ENCODE measurements at regions not wholly inside any gene's neighbourhood (a gene's known extent, or its start where the extent isn't known, plus 50 kb on each side); places are given as distances from the start of the nearest gene placed in this dataset.

GRCh38 chr13:30037306-30037705 is 186.9 kb upstream of the UBL3 start:
- no peak overlapping the region for H3K18ac ChIP-seq (ENCODE audit: low read length)
- no peak overlapping the region for H3K14ac ChIP-seq (ENCODE audit: low read length)
- no peak overlapping the region for H2AFZ ChIP-seq (ENCODE audit: insufficient read depth, low read length, poor library complexity)
- H3K9me3 ChIP-seq (ENCODE audit: insufficient read depth, low read depth, low read length): peaks cover 2% of the 10 kb centered on the region
- DNase-seq: no peak
- H2BK5ac ChIP-seq (ENCODE audit: low read depth, low read length, poor library complexity): no peak overlapping the region
- H2BK120ac ChIP-seq (ENCODE audit: insufficient read depth, low read length, poor library complexity): no peak overlapping the region
- no peaks in the 10 kb centered on the region for H3K36me3 ChIP-seq (ENCODE audit: control insufficient read depth in 1 of 2, insufficient read depth in 2 of 2, low read length in 2 of 2)
- H3K27me3 ChIP-seq (ENCODE audit: insufficient read depth, low read length): no peaks in the 10 kb centered on the region
- no peak overlapping the region for H3K9ac ChIP-seq (ENCODE audit: low read length)
- WGBS (ENCODE audit: extremely low coverage, insufficient coverage, insufficient read length): no CpG with 5 or more reads among the region's 6 CpGs
- H3K4me1 ChIP-seq (ENCODE audit: control insufficient read depth in 1 of 2, insufficient read depth in 2 of 2, low read length in 2 of 2): peaks cover 5 to 9% of the 10 kb centered on the region in 2 experiments
- H2AK5ac ChIP-seq (ENCODE audit: low read length): no peak overlapping the region
- H3K4me2 ChIP-seq (ENCODE audit: low read length): no peak overlapping the region
- H3K4me3 ChIP-seq (ENCODE audit: low read depth, low read length): no peak overlapping the region
- no peak overlapping the region for H4K91ac ChIP-seq (ENCODE audit: low read depth, low read length)
- H4K8ac ChIP-seq (ENCODE audit: low read depth, low read length): no peak overlapping the region
- no peak overlapping the region for H3K4ac ChIP-seq (ENCODE audit: low read depth, low read length)
- H3K79me1 ChIP-seq (ENCODE audit: low read length): no peaks in the 10 kb centered on the region
- no peak overlapping the region for H3K27ac ChIP-seq (ENCODE audit: low read depth, low read length)
- no peak overlapping the region for H2BK12ac ChIP-seq (ENCODE audit: low read length)
- no peak overlapping the region for H3K23ac ChIP-seq (ENCODE audit: low read length)
- H3K79me2 ChIP-seq (ENCODE audit: control insufficient read depth, insufficient read depth, low read length, poor library complexity): no peaks in the 10 kb centered on the region
- no peak overlapping the region for H4K12ac ChIP-seq (ENCODE audit: low read depth, low read length)

DNA sequence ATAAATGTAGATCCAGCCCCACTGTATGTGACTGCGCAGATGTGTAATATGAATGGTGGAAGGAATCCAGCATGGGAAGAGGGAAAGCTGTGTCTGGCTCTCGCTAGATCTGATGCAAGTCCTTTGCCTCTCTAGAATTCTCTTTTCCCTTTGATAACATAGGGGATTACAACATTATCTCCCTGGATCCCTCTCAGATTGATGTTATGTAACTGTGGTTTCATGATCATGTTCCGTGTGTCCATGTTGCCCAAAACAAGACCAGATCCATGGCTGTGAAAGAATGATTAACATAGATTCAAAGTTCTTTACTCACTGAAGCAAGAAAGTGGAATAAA is 184.0 kb upstream of the UBL3 start:
- Histone ChIP-seq H3K27ac (ENCODE audit: low read depth, low read length) (no peak overlapping the region), H3K18ac (ENCODE audit: low read length) (no peak overlapping the region), H3K36me3 (ENCODE audit: control insufficient read depth in 1 of 2, insufficient read depth in 2 of 2, low read length in 2 of 2) (no peaks in the 10 kb centered on the region), H2BK120ac (ENCODE audit: insufficient read depth, low read length, poor library complexity) (no peak overlapping the region), H3K9ac (ENCODE audit: low read length) (no peak overlapping the region), H3K9me3 (ENCODE audit: insufficient read depth, low read depth, low read length) (peaks cover 2% of the 10 kb centered on the region), H3K14ac (ENCODE audit: low read length) (no peak overlapping the region), H3K4me1 (ENCODE audit: control insufficient read depth in 1 of 2, insufficient read depth in 2 of 2, low read length in 2 of 2) (peaks cover 5 to 9% of the 10 kb centered on the region in 2 experiments), H2BK5ac (ENCODE audit: low read depth, low read length, poor library complexity) (no peak overlapping the region), H3K4me3 (ENCODE audit: low read depth, low read length) (no peak overlapping the region), H3K23ac (ENCODE audit: low read length) (no peak overlapping the region), H4K8ac (ENCODE audit: low read depth, low read length) (no peak overlapping the region), H4K91ac (ENCODE audit: low read depth, low read length) (no peak overlapping the region), H3K79me2 (ENCODE audit: control insufficient read depth, insufficient read depth, low read length, poor library complexity) (no peaks in the 10 kb centered on the region), H3K4me2 (ENCODE audit: low read length) (no peak overlapping the region), H3K27me3 (ENCODE audit: insufficient read depth, low read length) (no peaks in the 10 kb centered on the region), H2AK5ac (ENCODE audit: low read length) (no peak overlapping the region), H2AFZ (ENCODE audit: insufficient read depth, low read length, poor library complexity) (no peak overlapping the region), H3K79me1 (ENCODE audit: low read length) (no peaks in the 10 kb centered on the region), H3K4ac (ENCODE audit: low read depth, low read length) (no peak overlapping the region), H2BK12ac (ENCODE audit: low read length) (no peak overlapping the region), H4K12ac (ENCODE audit: low read depth, low read length) (no peak overlapping the region)
- no CpG with 5 or more reads among the region's 3 CpGs for WGBS (ENCODE audit: extremely low coverage, insufficient coverage, insufficient read length)
- no peak for DNase-seq

- H3K79me1 ChIP-seq (ENCODE audit: low read length): no peaks in the 10 kb centered on the region
- no peak overlapping the region for H2BK12ac ChIP-seq (ENCODE audit: low read length)
- H3K27ac ChIP-seq (ENCODE audit: low read depth, low read length): no peak overlapping the region
- no peak overlapping the region for H3K23ac ChIP-seq (ENCODE audit: low read length)
- no peak overlapping the region for H4K91ac ChIP-seq (ENCODE audit: low read depth, low read length)
- H3K4ac ChIP-seq (ENCODE audit: low read depth, low read length): no peak overlapping the region
- H3K18ac ChIP-seq (ENCODE audit: low read length): no peak overlapping the region
- H4K12ac ChIP-seq (ENCODE audit: low read depth, low read length): no peak overlapping the region
- DNase-seq: no peak
- H2BK120ac ChIP-seq (ENCODE audit: insufficient read depth, low read length, poor library complexity): no peak overlapping the region
- H2AK5ac ChIP-seq (ENCODE audit: low read length): no peak overlapping the region
- no peaks in the 10 kb centered on the region for H3K79me2 ChIP-seq (ENCODE audit: control insufficient read depth, insufficient read depth, low read length, poor library complexity)
- no CpG with 5 or more reads among the region's 6 CpGs for WGBS (ENCODE audit: extremely low coverage, insufficient coverage, insufficient read length)
- no peak overlapping the region for H3K14ac ChIP-seq (ENCODE audit: low read length)
- H3K4me2 ChIP-seq (ENCODE audit: low read length): no peak overlapping the region
- H3K9me3 ChIP-seq (ENCODE audit: insufficient read depth, low read depth, low read length): peaks cover 2% of the 10 kb centered on the region
- H2BK5ac ChIP-seq (ENCODE audit: low read depth, low read length, poor library complexity): no peak overlapping the region
- no peaks in the 10 kb centered on the region for H3K36me3 ChIP-seq (ENCODE audit: control insufficient read depth in 1 of 2, insufficient read depth in 2 of 2, low read length in 2 of 2)
- H4K8ac ChIP-seq (ENCODE audit: low read depth, low read length): no peak overlapping the region
- peaks cover 5 to 9% of the 10 kb centered on the region in 2 experiments for H3K4me1 ChIP-seq (ENCODE audit: control insufficient read depth in 1 of 2, insufficient read depth in 2 of 2, low read length in 2 of 2)
- H3K4me3 ChIP-seq (ENCODE audit: low read depth, low read length): no peak overlapping the region
- H3K27me3 ChIP-seq (ENCODE audit: insufficient read depth, low read length): no peaks in the 10 kb centered on the region
- H2AFZ ChIP-seq (ENCODE audit: insufficient read depth, low read length, poor library complexity): no peak overlapping the region
- H3K9ac ChIP-seq (ENCODE audit: low read length): no peak overlapping the region
These were observed 183.5 kb upstream of the UBL3 start for GRCh38 chr13:30033681-30034457.

- no peak overlapping the region for H3K23ac ChIP-seq (ENCODE audit: low read length)
- no peak for DNase-seq
- H2BK12ac ChIP-seq (ENCODE audit: low read length): no peak overlapping the region
- H4K12ac ChIP-seq (ENCODE audit: low read depth, low read length): no peak overlapping the region
- H3K27ac ChIP-seq (ENCODE audit: low read depth, low read length): no peak overlapping the region
- peaks cover 5 to 8% of the 10 kb centered on the region in 2 experiments for H3K4me1 ChIP-seq (ENCODE audit: control insufficient read depth in 1 of 2, insufficient read depth in 2 of 2, low read length in 2 of 2)
- no peak overlapping the region for H2BK120ac ChIP-seq (ENCODE audit: insufficient read depth, low read length, poor library complexity)
- H3K14ac ChIP-seq (ENCODE audit: low read length): no peak overlapping the region
- H3K36me3 ChIP-seq (ENCODE audit: control insufficient read depth in 1 of 2, insufficient read depth in 2 of 2, low read length in 2 of 2): no peaks in the 10 kb centered on the region
- H4K91ac ChIP-seq (ENCODE audit: low read depth, low read length): no peak overlapping the region
- no peak overlapping the region for H3K4me2 ChIP-seq (ENCODE audit: low read length)
- no peak overlapping the region for H3K18ac ChIP-seq (ENCODE audit: low read length)
- H3K27me3 ChIP-seq (ENCODE audit: insufficient read depth, low read length): no peaks in the 10 kb centered on the region
- H3K9me3 ChIP-seq (ENCODE audit: insufficient read depth, low read depth, low read length): peaks cover 2% of the 10 kb centered on the region
- H2BK5ac ChIP-seq (ENCODE audit: low read depth, low read length, poor library complexity): no peak overlapping the region
- no CpG with 5 or more reads among the region's 4 CpGs for WGBS (ENCODE audit: extremely low coverage, insufficient coverage, insufficient read length)
- no peak overlapping the region for H4K8ac ChIP-seq (ENCODE audit: low read depth, low read length)
- no peak overlapping the region for H2AFZ ChIP-seq (ENCODE audit: insufficient read depth, low read length, poor library complexity)
- H3K9ac ChIP-seq (ENCODE audit: low read length): no peak overlapping the region
- peak overlapping the region; percentile 16 for H3K4me3 ChIP-seq (ENCODE audit: low read depth, low read length)
- H2AK5ac ChIP-seq (ENCODE audit: low read length): no peak overlapping the region
- no peaks in the 10 kb centered on the region for H3K79me2 ChIP-seq (ENCODE audit: control insufficient read depth, insufficient read depth, low read length, poor library complexity)
- H3K4ac ChIP-seq (ENCODE audit: low read depth, low read length): no peak overlapping the region
- H3K79me1 ChIP-seq (ENCODE audit: low read length): no peaks in the 10 kb centered on the region
These were observed 181.8 kb upstream of the UBL3 start for GRCh38 chr13:30032263-30032662.
